MCF 10A (cell line): ENCODE measurements at regions not wholly inside any gene's neighbourhood (a gene's known extent, or its start where the extent isn't known, plus 50 kb on each side); places are given as distances from the start of the nearest gene placed in this dataset.

ENCODE experiments used
- BruUV-seq: library from RNA; stranded (reverse); fragments of 400-500 nt; replicated peaks from 2 replicates; lab custom pipeline; 2021; lab: Mats Ljungman, UMichigan
- CTCF ChIA-PET: fragments of 300-600 bp; sonication (Branson Sonifier 250); formaldehyde crosslinking; extraction: SDS; loops from one replicate; lab custom pipeline; 2021; ENCODE audit warnings: antibody characterized with exemption, inconsistent platforms; lab: Yijun Ruan, JAX
- POLR2A ChIA-PET: fragments of 300-600, 350-650 bp; sonication (Branson Sonifier 250); formaldehyde crosslinking; extraction: SDS; loops from one replicate; lab custom pipeline; 2020; ENCODE audit warnings: antibody characterized with exemption, inconsistent platforms; lab: Yijun Ruan, JAX
- DNase-seq: peaks from one replicate; pipeline ENCODE4 v3.0.0-alpha.2; 2018; ENCODE audit not compliant: unreplicated experiment
- H3K27ac Mint-ChIP-seq: one replicate; pipeline ENCODE4 v1.8.0; 2022; ENCODE audit warnings: mild to moderate bottlenecking, low read depth, mixed read lengths; ENCODE audit not compliant: unreplicated experiment
- H3K27me3 Mint-ChIP-seq: one replicate; pipeline ENCODE4 v1.8.0; 2022; ENCODE audit warnings: mixed read lengths; ENCODE audit not compliant: insufficient read depth, unreplicated experiment
- H3K36me3 Mint-ChIP-seq: one replicate; pipeline ENCODE4 v1.8.0; 2022; ENCODE audit warnings: mild to moderate bottlenecking, moderate library complexity, mixed read lengths; ENCODE audit not compliant: insufficient read depth, unreplicated experiment
- H3K4me1 Mint-ChIP-seq: one replicate; pipeline ENCODE4 v1.8.0; 2022; ENCODE audit warnings: mixed read lengths; ENCODE audit not compliant: insufficient read depth, unreplicated experiment
- H3K4me3 Mint-ChIP-seq: one replicate; pipeline ENCODE4 v1.8.0; 2022; ENCODE audit warnings: mild to moderate bottlenecking, moderate library complexity, mixed read lengths; ENCODE audit not compliant: unreplicated experiment
- H3K9me3 Mint-ChIP-seq: one replicate; pipeline ENCODE4 v1.8.0; 2022; ENCODE audit warnings: mixed read lengths; ENCODE audit not compliant: unreplicated experiment
- CTCF ChIP-seq: fragments of 200-600 bp; IDR thresholded peaks from one replicate; pipeline ENCODE4 v1.8.0; 2022; ENCODE audit warnings: antibody characterized with exemption, mild to moderate bottlenecking; ENCODE audit not compliant: unreplicated experiment
- intact Hi-C: fragments of 100-400 bp; cut with micrococcal nuclease; formaldehyde crosslinking; loops from 2 replicates; pipeline ENCODE4 v1.14.1; 2022

- ChIA-PET CTCF (no interaction called here), POLR2A (interaction anchor here (0.7 kb wide), 1 partner anchor 314 kb away, joined by 3 read pairs; no protein-coding TSS in a partner anchor)
- peaks cover 9% of the 10 kb centered on the region for H3K9me3 Mint-ChIP-seq
- no peak overlapping the region for H3K4me3 Mint-ChIP-seq
- TF ChIP-seq CTCF, result no peak
- no peaks in the 10 kb centered on the region for H3K4me1 Mint-ChIP-seq
- H3K27me3 Mint-ChIP-seq, result no peaks in the 10 kb centered on the region
- BruUV-seq, result no TSS peak
- H3K36me3 Mint-ChIP-seq, result no peaks in the 10 kb centered on the region
- DNase-seq, result no peak
- H3K27ac Mint-ChIP-seq, result no peak overlapping the region
- intact Hi-C loops, result no loop called here
Observed at GRCh38 chr12:78321696-78322095, 491.0 kb downstream of the NAV3 start.

GRCh38 chr12:78323226-78323625, 492.5 kb downstream of the NAV3 start:
- CTCF ChIA-PET, result interaction anchor here (0.6 to 0.7 kb wide), 3 partner anchors 14 to 1512 kb away, joined by 3 read pairs; no protein-coding TSS in a partner anchor

GRCh38 chr12:78324234-78324633, 493.5 kb downstream of the NAV3 start:
- BruUV-seq, result no TSS peak
- peaks cover 9% of the 10 kb centered on the region for H3K9me3 Mint-ChIP-seq
- no peaks in the 10 kb centered on the region for H3K36me3 Mint-ChIP-seq
- H3K27ac Mint-ChIP-seq, result no peak overlapping the region
- ChIA-PET POLR2A (interaction anchor here (0.5 to 0.7 kb wide), 3 partner anchors 15 to 117 kb away, joined by 3 to 4 read pairs (median 3); no protein-coding TSS in a partner anchor), CTCF (interaction anchor here (0.5 to 1.7 kb wide), 3 partner anchors 166 to 327 kb away, joined by 3 to 5 read pairs (median 5); no protein-coding TSS in a partner anchor)
- no peak for DNase-seq
- no peak for TF ChIP-seq CTCF
- intact Hi-C loops, result no loop called here
- no peaks in the 10 kb centered on the region for H3K4me1 Mint-ChIP-seq
- no peak overlapping the region for H3K4me3 Mint-ChIP-seq
- no peaks in the 10 kb centered on the region for H3K27me3 Mint-ChIP-seq

More at GRCh38 chr12:78323226-78323625, 492.5 kb downstream of the NAV3 start:
- H3K27me3 Mint-ChIP-seq, result no peaks in the 10 kb centered on the region
- no peaks in the 10 kb centered on the region for H3K4me1 Mint-ChIP-seq
- no TSS peak for BruUV-seq
- no peak for DNase-seq
- POLR2A ChIA-PET, result no interaction called here
- H3K27ac Mint-ChIP-seq, result no peak overlapping the region
- TF ChIP-seq CTCF, result no peak
- no peak overlapping the region for H3K4me3 Mint-ChIP-seq
- peaks cover 9% of the 10 kb centered on the region for H3K9me3 Mint-ChIP-seq
- H3K36me3 Mint-ChIP-seq, result no peaks in the 10 kb centered on the region
- intact Hi-C loops, result no loop called here

GRCh38 chr12:78328524-78328923, 497.8 kb downstream of the NAV3 start:
- POLR2A ChIA-PET, result no interaction called here
- DNase-seq, result no peak
- CTCF ChIA-PET, result no interaction called here
- no peak overlapping the region for H3K4me3 Mint-ChIP-seq
- H3K4me1 Mint-ChIP-seq, result no peaks in the 10 kb centered on the region
- intact Hi-C loops, result no loop called here
- H3K9me3 Mint-ChIP-seq, result no peaks in the 10 kb centered on the region
- no TSS peak for BruUV-seq
- no peaks in the 10 kb centered on the region for H3K36me3 Mint-ChIP-seq
- H3K27me3 Mint-ChIP-seq, result no peaks in the 10 kb centered on the region
- no peak for TF ChIP-seq CTCF
- H3K27ac Mint-ChIP-seq, result no peak overlapping the region
